ENCODE measurements at regions not wholly inside any gene's neighbourhood (a gene's known extent, or its start where the extent isn't known, plus 50 kb on each side); places are given as distances from the start of the nearest gene placed in this dataset.

- TF ChIP-seq, protein P1, sequence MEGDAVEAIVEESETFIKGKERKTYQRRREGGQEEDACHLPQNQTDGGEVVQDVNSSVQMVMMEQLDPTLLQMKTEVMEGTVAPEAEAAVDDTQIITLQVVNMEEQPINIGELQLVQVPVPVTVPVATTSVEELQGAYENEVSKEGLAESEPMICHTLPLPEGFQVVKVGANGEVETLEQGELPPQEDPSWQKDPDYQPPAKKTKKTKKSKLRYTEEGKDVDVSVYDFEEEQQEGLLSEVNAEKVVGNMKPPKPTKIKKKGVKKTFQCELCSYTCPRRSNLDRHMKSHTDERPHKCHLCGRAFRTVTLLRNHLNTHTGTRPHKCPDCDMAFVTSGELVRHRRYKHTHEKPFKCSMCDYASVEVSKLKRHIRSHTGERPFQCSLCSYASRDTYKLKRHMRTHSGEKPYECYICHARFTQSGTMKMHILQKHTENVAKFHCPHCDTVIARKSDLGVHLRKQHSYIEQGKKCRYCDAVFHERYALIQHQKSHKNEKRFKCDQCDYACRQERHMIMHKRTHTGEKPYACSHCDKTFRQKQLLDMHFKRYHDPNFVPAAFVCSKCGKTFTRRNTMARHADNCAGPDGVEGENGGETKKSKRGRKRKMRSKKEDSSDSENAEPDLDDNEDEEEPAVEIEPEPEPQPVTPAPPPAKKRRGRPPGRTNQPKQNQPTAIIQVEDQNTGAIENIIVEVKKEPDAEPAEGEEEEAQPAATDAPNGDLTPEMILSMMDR (IDR thresholded peaks at IDR 0.05; ENCODE audit: poor library complexity): no peak
- no peak for TF ChIP-seq EZH2 (IDR thresholded peaks at IDR 0.05; ENCODE audit: borderline replicate concordance)
- TF ChIP-seq EZH2phosphoT487 (IDR thresholded peaks at IDR 0.05; ENCODE audit: low read depth, severe bottlenecking, unreplicated experiment): no peak
Measured at GRCh38 chr3:31100519-31100918, 206.1 kb upstream of the GADL1 start.
